Epithelial cell of proximal tubule (primary cell): ENCODE measurements at regions not wholly inside any gene's neighbourhood (a gene's known extent, or its start where the extent isn't known, plus 50 kb on each side); places are given as distances from the start of the nearest gene placed in this dataset.
"Not testable (repeated sequence)": the region's sequence is repeated elsewhere in the genome, so short reads cannot be mapped to it uniquely, and the experiment has no call there.

Experiments used
- DNase-seq: peaks from one replicate; pipeline ENCODE4 v3.0.0-alpha.2; 2011; ENCODE audit warnings: low read depth
- H3K4me3 ChIP-seq: 2 replicates; pipeline ENCODE4 v1.5.1; 2011; ENCODE audit warnings: low read depth, mild to moderate bottlenecking, low read length
- CTCF ChIP-seq: conservative IDR thresholded peaks from 2 replicates; pipeline ENCODE4 v1.5.1; 2012; ENCODE audit warnings: low read depth, mild to moderate bottlenecking, low read length

GRCh38 chr13:40042991-40043390 is 387.5 kb downstream of the COG6 start:
- DNase-seq, result no peak
- TF ChIP-seq CTCF, result no peak
- no peak overlapping the region for H3K4me3 ChIP-seq

- no peak overlapping the region for H3K4me3 ChIP-seq
- no peak for DNase-seq
- TF ChIP-seq CTCF, result no peak
Measured at GRCh38 chr13:40043764-40044163, 388.3 kb downstream of the COG6 start.

- no peak for TF ChIP-seq CTCF
- no peak overlapping the region for H3K4me3 ChIP-seq
Measured at GRCh38 chr13:40047322-40047771, 391.9 kb downstream of the COG6 start.

GRCh38 chr13:40048551-40048950 is 393.1 kb downstream of the COG6 start:
- no peak overlapping the region for H3K4me3 ChIP-seq
- no peak for DNase-seq
- no peak for TF ChIP-seq CTCF

More at GRCh38 chr13:40047322-40047771, 391.9 kb downstream of the COG6 start:
- DNase-seq, result no peak

GRCh38 chr13:40052954-40053353 is 397.5 kb downstream of the COG6 start:
- TF ChIP-seq CTCF, result no peak
- H3K4me3 ChIP-seq, result no peak overlapping the region
- DNase-seq, result no peak

- no peak overlapping the region for H3K4me3 ChIP-seq
- no peak for TF ChIP-seq CTCF
- DNase-seq, result no peak
Measured at GRCh38 chr13:40053401-40053800, 397.9 kb downstream of the COG6 start.

- not testable (repeated sequence) for H3K4me3 ChIP-seq, DNase-seq
Measured at GRCh38 chr13:40054422-40054821, 399.0 kb downstream of the COG6 start.
